GM23338 (cell line): ENCODE measurements at regions not wholly inside any gene's neighbourhood (a gene's known extent, or its start where the extent isn't known, plus 50 kb on each side); places are given as distances from the start of the nearest gene placed in this dataset.

Source experiments
- ATAC-seq: fragments of 200-7000 bp; cut with Tn5 transposase; 3 replicates; pipeline ENCODE4 v1.9.1; 2020
- DNase-seq: peaks from one replicate; pipeline ENCODE4 v3.0.0-alpha.2; 2015; ENCODE audit warnings: low spot score
- H2AFZ ChIP-seq: fragments of 200-600 bp; sonication (generic); 2 replicates; pipeline ENCODE4 v1.8.0; 2016; ENCODE audit warnings: antibody characterized with exemption, mild to moderate bottlenecking, moderate library complexity
- H3F3A ChIP-seq: fragments of 200-600 bp; sonication (generic); replicated peaks from 2 replicates; pipeline ENCODE4 v1.8.0; 2017; ENCODE audit warnings: antibody characterized with exemption, mixed run types, low read depth
- H3K27ac ChIP-seq: fragments of 200-600 bp; sonication (generic); 2 replicates; pipeline ENCODE4 v1.6.1; 2016; ENCODE audit warnings: low read depth
- H3K27me3 ChIP-seq: fragments of 200-600 bp; sonication (generic); 2 replicates; pipeline ENCODE4 v1.8.0; 2016; ENCODE audit warnings: mild to moderate bottlenecking, mixed run types, moderate library complexity; ENCODE audit not compliant: insufficient read depth
- H3K36me3 ChIP-seq: fragments of 200-600 bp; sonication (generic); 2 replicates; pipeline ENCODE4 v1.8.0; 2016; ENCODE audit warnings: mild to moderate bottlenecking; ENCODE audit not compliant: insufficient read depth
- H3K4me1 ChIP-seq: fragments of 200-600 bp; sonication (generic); 2 replicates; pipeline ENCODE4 v1.8.0; 2016; ENCODE audit warnings: mild to moderate bottlenecking, moderate library complexity; ENCODE audit not compliant: insufficient read depth
- H3K4me2 ChIP-seq: fragments of 200-600 bp; sonication (generic); 2 replicates; pipeline ENCODE4 v1.7.1; 2017; ENCODE audit warnings: mixed run types
- H3K4me3 ChIP-seq: fragments of 200-600 bp; sonication (generic); 2 replicates; pipeline ENCODE4 v1.6.1; 2016; ENCODE audit warnings: mixed run types
- H3K79me2 ChIP-seq: fragments of 200-600 bp; sonication (generic); replicated peaks from 2 replicates; pipeline ENCODE4 v1.8.0; 2017; ENCODE audit warnings: mild to moderate bottlenecking; ENCODE audit not compliant: insufficient read depth
- H3K9me2 ChIP-seq: fragments of 200-600 bp; sonication (generic); 2 replicates; pipeline ENCODE4 v1.8.0; 2017; ENCODE audit not compliant: insufficient read depth
- H4K20me1 ChIP-seq: fragments of 200-600 bp; sonication (generic); replicated peaks from 2 replicates; pipeline ENCODE4 v1.8.0; 2017; ENCODE audit warnings: mild to moderate bottlenecking; ENCODE audit not compliant: insufficient read depth
- H3K27ac Mint-ChIP-seq: 2 replicates; pipeline ENCODE4 v1.8.0; 2020; ENCODE audit warnings: inconsistent platforms, mild to moderate bottlenecking, moderate library complexity, mixed read lengths
- H3K27me3 Mint-ChIP-seq: 3 replicates; pipeline ENCODE4 v1.8.0; 2022; ENCODE audit warnings: low read depth, mild to moderate bottlenecking, moderate library complexity, mixed read lengths, inconsistent platforms; ENCODE audit not compliant: insufficient read depth, poor library complexity
- H3K36me3 Mint-ChIP-seq: 3 replicates; pipeline ENCODE4 v1.8.0; 2021; ENCODE audit warnings: low read depth, mild to moderate bottlenecking, inconsistent platforms, moderate library complexity, mixed read lengths
- H3K4me1 Mint-ChIP-seq: 3 replicates; pipeline ENCODE4 v1.8.0; 2020; ENCODE audit warnings: mild to moderate bottlenecking, inconsistent platforms, mixed read lengths
- H3K4me3 Mint-ChIP-seq: 3 replicates; pipeline ENCODE4 v1.8.0; 2021; ENCODE audit warnings: moderate library complexity, mild to moderate bottlenecking, inconsistent platforms, mixed read lengths
- H3K9me3 Mint-ChIP-seq: 3 replicates; pipeline ENCODE4 v1.8.0; 2020; ENCODE audit warnings: moderate library complexity, mild to moderate bottlenecking, inconsistent platforms, mixed read lengths
- EZH2 ChIP-seq: fragments of 200-600 bp; sonication (generic); IDR thresholded peaks from one replicate; pipeline ENCODE4 v1.8.0; 2017; ENCODE audit warnings: antibody characterized with exemption, mild to moderate bottlenecking, low read depth; ENCODE audit not compliant: unreplicated experiment
- EZH2phosphoT487 ChIP-seq: fragments of 200-600 bp; sonication (generic); IDR thresholded peaks from one replicate; pipeline ENCODE4 v1.8.1; 2018; ENCODE audit warnings: antibody characterized with exemption; ENCODE audit not compliant: unreplicated experiment
- JUNB ChIP-seq: IDR thresholded peaks from one replicate; pipeline ENCODE4 v1.6.1; 2016; ENCODE audit warnings: antibody characterized with exemption; ENCODE audit not compliant: unreplicated experiment
- POLR2AphosphoS5 ChIP-seq: IDR thresholded peaks from 2 replicates; pipeline ENCODE4 v1.6.1; 2016; ENCODE audit warnings: antibody characterized with exemption, low read depth
- STAT1 ChIP-seq: IDR thresholded peaks from one replicate; pipeline ENCODE4 v1.6.1; 2016; ENCODE audit warnings: antibody characterized with exemption; ENCODE audit not compliant: unreplicated experiment
- ZNF114 ChIP-seq: fragments of 250-450 bp; sonication (Bioruptor Pico); IDR thresholded peaks from 2 replicates; pipeline ENCODE4 v1.5.0; 2020; ENCODE audit warnings: mild to moderate bottlenecking, moderate library complexity
- ZNF331 ChIP-seq: fragments of 250-450 bp; sonication (Bioruptor Pico); IDR thresholded peaks from 2 replicates; pipeline ENCODE4 v1.5.0; 2020; ENCODE audit warnings: low read depth, mild to moderate bottlenecking, moderate library complexity
- TF ChIP-seq, protein P1 (sequence below): IDR thresholded peaks from 2 replicates; pipeline ENCODE4 v1.6.1; 2016; ENCODE audit warnings: antibody characterized with exemption
- TF ChIP-seq, protein P2 (sequence below): fragments of 250-450 bp; sonication (Bioruptor Pico); IDR thresholded peaks from 2 replicates; pipeline ENCODE4 v1.5.0; 2020; ENCODE audit warnings: mild to moderate bottlenecking, moderate library complexity
- TF ChIP-seq, protein P3 (sequence below): IDR thresholded peaks from one replicate; pipeline ENCODE4 v1.6.1; 2018; ENCODE audit warnings: antibody characterized with exemption; ENCODE audit not compliant: unreplicated experiment
- TF ChIP-seq, protein P4 (sequence below), 2 experiments: fragments of 200-600 bp in 1 of 2; sonication (generic) in 1 of 2; conservative IDR thresholded peaks; 2 replicates each; pipeline versions ENCODE4 v1.5.1 to v1.6.1; 2016 to 2017; ENCODE audit warnings: antibody characterized with exemption in 2 of 2, low read depth in 2 of 2, mild to moderate bottlenecking in 2 of 2, moderate library complexity in 1 of 2

DNA sequence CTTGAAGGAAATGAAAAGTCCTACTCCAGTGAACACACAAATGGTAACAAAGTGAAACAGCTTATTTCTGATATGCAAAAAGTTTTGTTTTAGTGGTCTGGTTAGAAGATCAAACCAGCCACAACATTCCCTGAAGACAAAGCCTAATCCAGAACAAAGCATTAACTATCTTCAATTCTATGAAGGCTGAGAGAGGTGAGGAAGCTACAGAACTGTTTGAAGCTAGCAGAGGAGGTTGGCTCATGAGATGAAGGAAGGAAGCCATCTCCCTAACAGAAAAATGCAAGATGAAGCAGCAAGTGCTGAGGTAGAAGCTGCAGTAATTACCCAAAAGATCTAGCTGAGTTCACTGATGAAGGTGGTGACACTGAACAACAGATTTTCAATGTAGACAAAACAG lies 168.4 kb downstream of the IGLL1 start:
- no peak for DNase-seq
- no peak overlapping the region for H2AFZ ChIP-seq
- Mint-ChIP-seq H3K4me3 (no peak overlapping the region), H3K9me3 (no peaks in the 10 kb centered on the region), H3K4me1 (peaks cover 5% of the 10 kb centered on the region; the same call in 2 of the 3 replicates), H3K27ac (no peak overlapping the region), H3K27me3 (peaks cover 6% of the 10 kb centered on the region), H3K36me3 (no peaks in the 10 kb centered on the region)
- no peaks in the 10 kb centered on the region for H3F3A ChIP-seq
- no peaks in the 10 kb centered on the region for H4K20me1 ChIP-seq
- no peaks in the 10 kb centered on the region for H3K79me2 ChIP-seq
- no peak overlapping the region for H3K4me2 ChIP-seq
- no peaks in the 10 kb centered on the region for H3K9me2 ChIP-seq
- no peak for TF ChIP-seq STAT1
- TF ChIP-seq JUNB, result no peak
- TF ChIP-seq EZH2phosphoT487, result no peak
- no peak for TF ChIP-seq POLR2AphosphoS5
- TF ChIP-seq ZNF114 (CRISPR knock-in tag), result no peak
- TF ChIP-seq, protein P1, sequence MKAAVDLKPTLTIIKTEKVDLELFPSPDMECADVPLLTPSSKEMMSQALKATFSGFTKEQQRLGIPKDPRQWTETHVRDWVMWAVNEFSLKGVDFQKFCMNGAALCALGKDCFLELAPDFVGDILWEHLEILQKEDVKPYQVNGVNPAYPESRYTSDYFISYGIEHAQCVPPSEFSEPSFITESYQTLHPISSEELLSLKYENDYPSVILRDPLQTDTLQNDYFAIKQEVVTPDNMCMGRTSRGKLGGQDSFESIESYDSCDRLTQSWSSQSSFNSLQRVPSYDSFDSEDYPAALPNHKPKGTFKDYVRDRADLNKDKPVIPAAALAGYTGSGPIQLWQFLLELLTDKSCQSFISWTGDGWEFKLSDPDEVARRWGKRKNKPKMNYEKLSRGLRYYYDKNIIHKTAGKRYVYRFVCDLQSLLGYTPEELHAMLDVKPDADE, result no peak
- TF ChIP-seq ZNF331, result no peak
- TF ChIP-seq, protein P2, sequence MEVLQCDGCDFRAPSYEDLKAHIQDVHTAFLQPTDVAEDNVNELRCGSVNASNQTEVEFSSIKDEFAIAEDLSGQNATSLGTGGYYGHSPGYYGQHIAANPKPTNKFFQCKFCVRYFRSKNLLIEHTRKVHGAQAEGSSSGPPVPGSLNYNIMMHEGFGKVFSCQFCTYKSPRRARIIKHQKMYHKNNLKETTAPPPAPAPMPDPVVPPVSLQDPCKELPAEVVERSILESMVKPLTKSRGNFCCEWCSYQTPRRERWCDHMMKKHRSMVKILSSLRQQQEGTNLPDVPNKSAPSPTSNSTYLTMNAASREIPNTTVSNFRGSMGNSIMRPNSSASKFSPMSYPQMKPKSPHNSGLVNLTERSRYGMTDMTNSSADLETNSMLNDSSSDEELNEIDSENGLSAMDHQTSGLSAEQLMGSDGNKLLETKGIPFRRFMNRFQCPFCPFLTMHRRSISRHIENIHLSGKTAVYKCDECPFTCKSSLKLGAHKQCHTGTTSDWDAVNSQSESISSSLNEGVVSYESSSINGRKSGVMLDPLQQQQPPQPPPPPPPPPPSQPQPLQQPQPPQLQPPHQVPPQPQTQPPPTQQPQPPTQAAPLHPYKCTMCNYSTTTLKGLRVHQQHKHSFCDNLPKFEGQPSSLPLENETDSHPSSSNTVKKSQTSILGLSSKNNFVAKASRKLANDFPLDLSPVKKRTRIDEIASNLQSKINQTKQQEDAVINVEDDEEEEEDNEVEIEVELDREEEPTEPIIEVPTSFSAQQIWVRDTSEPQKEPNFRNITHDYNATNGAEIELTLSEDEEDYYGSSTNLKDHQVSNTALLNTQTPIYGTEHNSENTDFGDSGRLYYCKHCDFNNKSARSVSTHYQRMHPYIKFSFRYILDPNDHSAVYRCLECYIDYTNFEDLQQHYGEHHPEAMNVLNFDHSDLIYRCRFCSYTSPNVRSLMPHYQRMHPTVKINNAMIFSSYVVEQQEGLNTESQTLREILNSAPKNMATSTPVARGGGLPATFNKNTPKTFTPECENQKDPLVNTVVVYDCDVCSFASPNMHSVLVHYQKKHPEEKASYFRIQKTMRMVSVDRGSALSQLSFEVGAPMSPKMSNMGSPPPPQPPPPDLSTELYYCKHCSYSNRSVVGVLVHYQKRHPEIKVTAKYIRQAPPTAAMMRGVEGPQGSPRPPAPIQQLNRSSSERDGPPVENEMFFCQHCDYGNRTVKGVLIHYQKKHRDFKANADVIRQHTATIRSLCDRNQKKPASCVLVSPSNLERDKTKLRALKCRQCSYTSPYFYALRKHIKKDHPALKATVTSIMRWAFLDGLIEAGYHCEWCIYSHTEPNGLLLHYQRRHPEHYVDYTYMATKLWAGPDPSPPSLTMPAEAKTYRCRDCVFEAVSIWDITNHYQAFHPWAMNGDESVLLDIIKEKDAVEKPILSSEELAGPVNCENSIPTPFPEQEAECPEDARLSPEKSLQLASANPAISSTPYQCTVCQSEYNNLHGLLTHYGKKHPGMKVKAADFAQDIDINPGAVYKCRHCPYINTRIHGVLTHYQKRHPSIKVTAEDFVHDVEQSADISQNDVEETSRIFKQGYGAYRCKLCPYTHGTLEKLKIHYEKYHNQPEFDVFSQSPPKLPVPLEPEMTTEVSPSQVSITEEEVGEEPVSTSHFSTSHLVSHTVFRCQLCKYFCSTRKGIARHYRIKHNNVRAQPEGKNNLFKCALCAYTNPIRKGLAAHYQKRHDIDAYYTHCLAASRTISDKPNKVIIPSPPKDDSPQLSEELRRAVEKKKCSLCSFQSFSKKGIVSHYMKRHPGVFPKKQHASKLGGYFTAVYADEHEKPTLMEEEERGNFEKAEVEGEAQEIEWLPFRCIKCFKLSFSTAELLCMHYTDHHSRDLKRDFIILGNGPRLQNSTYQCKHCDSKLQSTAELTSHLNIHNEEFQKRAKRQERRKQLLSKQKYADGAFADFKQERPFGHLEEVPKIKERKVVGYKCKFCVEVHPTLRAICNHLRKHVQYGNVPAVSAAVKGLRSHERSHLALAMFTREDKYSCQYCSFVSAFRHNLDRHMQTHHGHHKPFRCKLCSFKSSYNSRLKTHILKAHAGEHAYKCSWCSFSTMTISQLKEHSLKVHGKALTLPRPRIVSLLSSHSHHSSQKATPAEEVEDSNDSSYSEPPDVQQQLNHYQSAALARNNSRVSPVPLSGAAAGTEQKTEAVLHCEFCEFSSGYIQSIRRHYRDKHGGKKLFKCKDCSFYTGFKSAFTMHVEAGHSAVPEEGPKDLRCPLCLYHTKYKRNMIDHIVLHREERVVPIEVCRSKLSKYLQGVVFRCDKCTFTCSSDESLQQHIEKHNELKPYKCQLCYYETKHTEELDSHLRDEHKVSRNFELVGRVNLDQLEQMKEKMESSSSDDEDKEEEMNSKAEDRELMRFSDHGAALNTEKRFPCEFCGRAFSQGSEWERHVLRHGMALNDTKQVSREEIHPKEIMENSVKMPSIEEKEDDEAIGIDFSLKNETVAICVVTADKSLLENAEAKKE, result no peak
- TF ChIP-seq, protein P3, sequence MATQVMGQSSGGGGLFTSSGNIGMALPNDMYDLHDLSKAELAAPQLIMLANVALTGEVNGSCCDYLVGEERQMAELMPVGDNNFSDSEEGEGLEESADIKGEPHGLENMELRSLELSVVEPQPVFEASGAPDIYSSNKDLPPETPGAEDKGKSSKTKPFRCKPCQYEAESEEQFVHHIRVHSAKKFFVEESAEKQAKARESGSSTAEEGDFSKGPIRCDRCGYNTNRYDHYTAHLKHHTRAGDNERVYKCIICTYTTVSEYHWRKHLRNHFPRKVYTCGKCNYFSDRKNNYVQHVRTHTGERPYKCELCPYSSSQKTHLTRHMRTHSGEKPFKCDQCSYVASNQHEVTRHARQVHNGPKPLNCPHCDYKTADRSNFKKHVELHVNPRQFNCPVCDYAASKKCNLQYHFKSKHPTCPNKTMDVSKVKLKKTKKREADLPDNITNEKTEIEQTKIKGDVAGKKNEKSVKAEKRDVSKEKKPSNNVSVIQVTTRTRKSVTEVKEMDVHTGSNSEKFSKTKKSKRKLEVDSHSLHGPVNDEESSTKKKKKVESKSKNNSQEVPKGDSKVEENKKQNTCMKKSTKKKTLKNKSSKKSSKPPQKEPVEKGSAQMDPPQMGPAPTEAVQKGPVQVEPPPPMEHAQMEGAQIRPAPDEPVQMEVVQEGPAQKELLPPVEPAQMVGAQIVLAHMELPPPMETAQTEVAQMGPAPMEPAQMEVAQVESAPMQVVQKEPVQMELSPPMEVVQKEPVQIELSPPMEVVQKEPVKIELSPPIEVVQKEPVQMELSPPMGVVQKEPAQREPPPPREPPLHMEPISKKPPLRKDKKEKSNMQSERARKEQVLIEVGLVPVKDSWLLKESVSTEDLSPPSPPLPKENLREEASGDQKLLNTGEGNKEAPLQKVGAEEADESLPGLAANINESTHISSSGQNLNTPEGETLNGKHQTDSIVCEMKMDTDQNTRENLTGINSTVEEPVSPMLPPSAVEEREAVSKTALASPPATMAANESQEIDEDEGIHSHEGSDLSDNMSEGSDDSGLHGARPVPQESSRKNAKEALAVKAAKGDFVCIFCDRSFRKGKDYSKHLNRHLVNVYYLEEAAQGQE, result no peak
- TF ChIP-seq, protein P4, sequence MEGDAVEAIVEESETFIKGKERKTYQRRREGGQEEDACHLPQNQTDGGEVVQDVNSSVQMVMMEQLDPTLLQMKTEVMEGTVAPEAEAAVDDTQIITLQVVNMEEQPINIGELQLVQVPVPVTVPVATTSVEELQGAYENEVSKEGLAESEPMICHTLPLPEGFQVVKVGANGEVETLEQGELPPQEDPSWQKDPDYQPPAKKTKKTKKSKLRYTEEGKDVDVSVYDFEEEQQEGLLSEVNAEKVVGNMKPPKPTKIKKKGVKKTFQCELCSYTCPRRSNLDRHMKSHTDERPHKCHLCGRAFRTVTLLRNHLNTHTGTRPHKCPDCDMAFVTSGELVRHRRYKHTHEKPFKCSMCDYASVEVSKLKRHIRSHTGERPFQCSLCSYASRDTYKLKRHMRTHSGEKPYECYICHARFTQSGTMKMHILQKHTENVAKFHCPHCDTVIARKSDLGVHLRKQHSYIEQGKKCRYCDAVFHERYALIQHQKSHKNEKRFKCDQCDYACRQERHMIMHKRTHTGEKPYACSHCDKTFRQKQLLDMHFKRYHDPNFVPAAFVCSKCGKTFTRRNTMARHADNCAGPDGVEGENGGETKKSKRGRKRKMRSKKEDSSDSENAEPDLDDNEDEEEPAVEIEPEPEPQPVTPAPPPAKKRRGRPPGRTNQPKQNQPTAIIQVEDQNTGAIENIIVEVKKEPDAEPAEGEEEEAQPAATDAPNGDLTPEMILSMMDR (conservative IDR thresholded peaks at IDR 0.05; ENCODE audit: low read depth in 2 of 2), result no peak
- no peak for TF ChIP-seq EZH2
- no peaks in the 10 kb centered on the region for H3K36me3 ChIP-seq
- H3K4me1 ChIP-seq, result peaks cover 6% of the 10 kb centered on the region; the same call in 1 of the 2 replicates
- no peaks in the 10 kb centered on the region for H3K27me3 ChIP-seq
- H3K27ac ChIP-seq, result no peak overlapping the region
- ATAC-seq, result no peak
- H3K4me3 ChIP-seq, result no peak overlapping the region
